ENCODE measurements at regions not wholly inside any gene's neighbourhood (a gene's known extent, or its start where the extent isn't known, plus 50 kb on each side); places are given as distances from the start of the nearest gene placed in this dataset.

GRCh38 chr7:10436302-10436701, 537.4 kb upstream of the PHF14 start:
- TF ChIP-seq POLR2A (IDR thresholded peaks at IDR 0.05), result no peak
- TF ChIP-seq, protein P1, sequence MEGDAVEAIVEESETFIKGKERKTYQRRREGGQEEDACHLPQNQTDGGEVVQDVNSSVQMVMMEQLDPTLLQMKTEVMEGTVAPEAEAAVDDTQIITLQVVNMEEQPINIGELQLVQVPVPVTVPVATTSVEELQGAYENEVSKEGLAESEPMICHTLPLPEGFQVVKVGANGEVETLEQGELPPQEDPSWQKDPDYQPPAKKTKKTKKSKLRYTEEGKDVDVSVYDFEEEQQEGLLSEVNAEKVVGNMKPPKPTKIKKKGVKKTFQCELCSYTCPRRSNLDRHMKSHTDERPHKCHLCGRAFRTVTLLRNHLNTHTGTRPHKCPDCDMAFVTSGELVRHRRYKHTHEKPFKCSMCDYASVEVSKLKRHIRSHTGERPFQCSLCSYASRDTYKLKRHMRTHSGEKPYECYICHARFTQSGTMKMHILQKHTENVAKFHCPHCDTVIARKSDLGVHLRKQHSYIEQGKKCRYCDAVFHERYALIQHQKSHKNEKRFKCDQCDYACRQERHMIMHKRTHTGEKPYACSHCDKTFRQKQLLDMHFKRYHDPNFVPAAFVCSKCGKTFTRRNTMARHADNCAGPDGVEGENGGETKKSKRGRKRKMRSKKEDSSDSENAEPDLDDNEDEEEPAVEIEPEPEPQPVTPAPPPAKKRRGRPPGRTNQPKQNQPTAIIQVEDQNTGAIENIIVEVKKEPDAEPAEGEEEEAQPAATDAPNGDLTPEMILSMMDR (IDR thresholded peaks at IDR 0.05), result no peak
- no peak for TF ChIP-seq POLR2AphosphoS5 (IDR thresholded peaks at IDR 0.05)
- no peak for TF ChIP-seq EP300 (IDR thresholded peaks at IDR 0.05)

Data from sigmoid colon (tissue), 4 donors.